Right atrium auricular region (tissue), 2 donors: ENCODE measurements at regions not wholly inside any gene's neighbourhood (a gene's known extent, or its start where the extent isn't known, plus 50 kb on each side); places are given as distances from the start of the nearest gene placed in this dataset.
"Not testable (repeated sequence)": the region's sequence is repeated elsewhere in the genome, so short reads cannot be mapped to it uniquely, and the experiment has no call there.

Experiments used
- DNase-seq: peaks from one replicate; pipeline ENCODE4 v3.0.0-alpha.2; 2019; ENCODE audit warnings: low spot score
- H3K27ac ChIP-seq, 2 donors: fragments of 200-600 bp; sonication (generic); 1 replicate in 1 of 2; 2 replicates in 1 of 2; pipeline ENCODE4 v1.5.1; 2016 to 2019
- H3K27me3 ChIP-seq, 2 donors: fragments of 200-600 bp; sonication (generic); one replicate each; pipeline versions ENCODE4 v1.5.1 to v1.6.0; 2017 to 2019
- H3K36me3 ChIP-seq: fragments of 200-600 bp; sonication (generic); one replicate; pipeline ENCODE4 v1.5.1; 2016
- H3K4me1 ChIP-seq, 2 donors: fragments of 200-600 bp; sonication (generic); one replicate each; pipeline versions ENCODE4 v1.5.1 to v1.6.0; 2017 to 2019
- H3K4me3 ChIP-seq, 2 donors: fragments of 200-600 bp; sonication (generic); 1 replicate in 1 of 2; 2 replicates in 1 of 2; pipeline ENCODE4 v1.5.1; 2017 to 2019; ENCODE audit warnings: mild to moderate bottlenecking in 1 of 2, moderate library complexity in 1 of 2
- H3K9me3 ChIP-seq, 2 donors: fragments of 200-600 bp; sonication (generic); one replicate each; pipeline ENCODE4 v1.5.1; 2019
- TF ChIP-seq, protein P1 (sequence below), 2 donors: fragments of 200-600 bp; sonication (generic); IDR thresholded peaks; one replicate each; pipeline ENCODE4 v1.5.1; 2019; ENCODE audit warnings: antibody characterized with exemption in 2 of 2

DNA sequence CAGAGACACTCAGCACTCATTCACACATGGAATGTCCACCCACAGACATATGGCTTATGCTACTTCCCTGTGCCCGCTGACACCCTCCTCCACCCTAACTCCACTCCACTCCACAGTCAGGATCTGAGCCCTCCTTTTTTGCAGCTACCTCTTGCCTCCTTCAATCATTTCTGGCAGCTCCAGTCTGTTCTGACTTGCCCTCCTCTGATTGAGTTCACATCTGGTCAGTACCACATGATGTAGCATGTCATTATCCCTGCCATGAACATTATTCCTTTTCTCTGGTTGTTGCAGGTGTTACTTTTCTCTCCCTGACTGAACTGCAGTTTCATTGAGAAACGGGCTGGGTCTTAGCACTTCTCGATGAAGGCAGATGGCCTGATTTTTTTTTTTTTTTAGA is 130.1 kb upstream of the EGR2 start:
- no peaks in the 10 kb centered on the region for H3K27me3 ChIP-seq
- TF ChIP-seq, protein P1, sequence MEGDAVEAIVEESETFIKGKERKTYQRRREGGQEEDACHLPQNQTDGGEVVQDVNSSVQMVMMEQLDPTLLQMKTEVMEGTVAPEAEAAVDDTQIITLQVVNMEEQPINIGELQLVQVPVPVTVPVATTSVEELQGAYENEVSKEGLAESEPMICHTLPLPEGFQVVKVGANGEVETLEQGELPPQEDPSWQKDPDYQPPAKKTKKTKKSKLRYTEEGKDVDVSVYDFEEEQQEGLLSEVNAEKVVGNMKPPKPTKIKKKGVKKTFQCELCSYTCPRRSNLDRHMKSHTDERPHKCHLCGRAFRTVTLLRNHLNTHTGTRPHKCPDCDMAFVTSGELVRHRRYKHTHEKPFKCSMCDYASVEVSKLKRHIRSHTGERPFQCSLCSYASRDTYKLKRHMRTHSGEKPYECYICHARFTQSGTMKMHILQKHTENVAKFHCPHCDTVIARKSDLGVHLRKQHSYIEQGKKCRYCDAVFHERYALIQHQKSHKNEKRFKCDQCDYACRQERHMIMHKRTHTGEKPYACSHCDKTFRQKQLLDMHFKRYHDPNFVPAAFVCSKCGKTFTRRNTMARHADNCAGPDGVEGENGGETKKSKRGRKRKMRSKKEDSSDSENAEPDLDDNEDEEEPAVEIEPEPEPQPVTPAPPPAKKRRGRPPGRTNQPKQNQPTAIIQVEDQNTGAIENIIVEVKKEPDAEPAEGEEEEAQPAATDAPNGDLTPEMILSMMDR (IDR thresholded peaks at IDR 0.05): no peak
- H3K36me3 ChIP-seq: no peaks in the 10 kb centered on the region
- H3K4me3 ChIP-seq: no peak overlapping the region
- no peaks in the 10 kb centered on the region for H3K4me1 ChIP-seq
- no peak overlapping the region for H3K27ac ChIP-seq
- no peaks in the 10 kb centered on the region for H3K9me3 ChIP-seq
- DNase-seq: no peak

DNA sequence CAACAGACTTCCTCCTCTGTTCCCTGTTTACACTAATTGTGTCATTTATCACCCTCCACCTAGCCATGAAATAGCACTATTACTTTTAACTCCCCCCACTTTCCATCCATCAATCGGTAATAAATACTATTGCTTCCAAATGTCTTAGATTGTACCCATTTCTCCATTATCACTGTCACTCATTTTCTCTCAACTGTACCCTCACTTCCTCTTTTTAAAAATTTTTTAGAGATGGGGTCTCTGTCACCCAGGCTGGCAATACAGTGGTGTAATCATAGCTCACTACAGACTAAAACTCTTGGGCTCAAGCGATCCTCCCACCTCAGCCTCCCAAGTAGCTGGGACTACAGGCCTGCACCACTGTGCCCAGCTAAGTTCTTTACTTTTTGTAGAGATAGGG is 123.5 kb upstream of the EGR2 start:
- H3K4me1 ChIP-seq: no peaks in the 10 kb centered on the region
- no peak overlapping the region for H3K27ac ChIP-seq
- H3K9me3 ChIP-seq: no peaks in the 10 kb centered on the region
- H3K36me3 ChIP-seq: no peaks in the 10 kb centered on the region
- TF ChIP-seq, protein P1 (IDR thresholded peaks at IDR 0.05): no peak
- H3K4me3 ChIP-seq: no peak overlapping the region
- no peak for DNase-seq
- H3K27me3 ChIP-seq: no peaks in the 10 kb centered on the region

DNA sequence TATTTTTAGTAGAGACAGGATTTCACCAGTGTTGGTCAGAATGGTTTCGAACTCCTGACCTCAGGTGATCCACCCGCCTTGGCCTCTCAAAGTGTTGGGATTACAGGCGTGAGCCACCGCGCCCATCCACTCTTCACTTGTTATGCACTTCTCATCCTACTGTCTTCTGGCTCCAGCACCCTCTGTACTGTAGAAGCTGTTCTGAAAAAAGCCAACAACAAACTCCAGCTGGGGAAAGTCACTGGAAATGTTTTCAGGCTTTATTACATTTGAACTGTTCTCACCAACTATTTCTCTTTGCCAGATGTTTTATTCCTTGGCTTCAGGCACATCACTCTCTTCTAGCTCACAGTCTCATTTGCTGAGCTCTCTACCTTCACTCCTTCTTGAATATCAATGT is 122.5 kb upstream of the EGR2 start:
- Histone ChIP-seq H3K36me3 (no peaks in the 10 kb centered on the region), H3K27me3 (no peaks in the 10 kb centered on the region), H3K4me3 (no peak overlapping the region), H3K9me3 (no peaks in the 10 kb centered on the region), H3K4me1 (no peaks in the 10 kb centered on the region), H3K27ac (no peak overlapping the region)
- TF ChIP-seq, protein P1 (IDR thresholded peaks at IDR 0.05): no peak
- no peak for DNase-seq

DNA sequence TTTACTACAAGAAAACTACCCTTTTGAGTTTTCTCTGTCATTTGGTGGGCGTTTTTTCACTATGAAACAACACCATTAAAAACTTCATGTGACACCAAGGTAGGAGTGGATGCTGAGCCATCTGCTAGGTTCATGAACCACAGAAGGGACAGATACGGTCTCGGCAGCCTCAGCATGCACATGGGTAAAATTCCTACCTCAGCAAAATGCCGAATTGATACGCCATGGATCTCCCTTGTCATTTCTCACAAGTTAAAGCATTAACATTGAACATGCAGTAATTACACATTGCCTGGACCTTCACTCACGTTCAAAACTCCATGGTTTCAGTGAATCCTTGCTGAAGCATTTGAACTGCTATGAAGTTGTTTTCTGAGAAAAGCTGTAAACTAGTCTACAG is 121.5 kb upstream of the EGR2 start:
- no peaks in the 10 kb centered on the region for H3K4me1 ChIP-seq
- H3K27ac ChIP-seq: no peak overlapping the region
- DNase-seq: no peak
- H3K27me3 ChIP-seq: no peaks in the 10 kb centered on the region
- no peaks in the 10 kb centered on the region for H3K9me3 ChIP-seq
- TF ChIP-seq, protein P1 (IDR thresholded peaks at IDR 0.05): no peak
- H3K4me3 ChIP-seq: no peak overlapping the region
- H3K36me3 ChIP-seq: no peaks in the 10 kb centered on the region

DNA sequence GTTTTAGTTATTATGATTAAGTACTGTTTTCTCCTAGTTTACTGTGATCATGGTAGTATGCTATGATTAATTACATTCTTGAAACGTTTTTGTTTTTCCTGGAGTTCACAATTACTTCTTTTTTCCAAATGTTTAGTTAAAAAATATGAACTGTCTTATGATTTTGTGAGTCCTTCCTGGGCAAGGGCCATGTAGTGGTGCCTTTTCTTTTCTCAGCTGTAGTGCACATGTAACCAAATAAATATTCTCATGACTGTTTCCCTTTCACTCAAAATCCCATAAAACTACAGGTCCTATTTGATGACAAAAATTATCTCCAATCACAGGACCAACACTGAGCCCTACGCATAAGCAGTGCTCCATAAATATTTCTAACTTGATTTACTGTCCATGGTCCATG is 118.9 kb upstream of the EGR2 start:
- Histone ChIP-seq H3K9me3 (no peaks in the 10 kb centered on the region), H3K4me1 (no peaks in the 10 kb centered on the region), H3K27me3 (no peaks in the 10 kb centered on the region), H3K36me3 (no peaks in the 10 kb centered on the region), H3K4me3 (no peak overlapping the region), H3K27ac (no peak overlapping the region)
- DNase-seq: no peak
- TF ChIP-seq, protein P1 (IDR thresholded peaks at IDR 0.05): no peak

DNA sequence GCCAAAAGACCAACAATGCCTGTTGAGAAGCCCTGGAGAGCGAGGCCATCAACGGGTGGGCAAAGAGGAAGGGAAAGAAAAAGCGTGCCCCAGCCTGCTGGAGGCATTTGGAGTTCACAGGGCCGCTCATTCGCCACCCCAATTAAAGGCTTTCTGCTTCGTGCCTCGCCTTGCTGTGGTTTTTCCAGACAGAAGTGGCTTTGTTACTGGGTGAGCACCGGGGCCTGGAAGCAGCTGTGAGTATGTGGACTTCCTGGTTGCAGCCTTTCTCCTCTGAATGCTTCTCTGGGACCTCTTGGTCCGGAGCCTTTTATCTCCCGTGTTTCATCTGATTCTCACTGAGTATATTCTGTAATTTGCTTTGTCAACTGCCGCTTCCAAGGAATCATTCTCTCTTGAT is 118.1 kb upstream of the EGR2 start:
- TF ChIP-seq, protein P1 (IDR thresholded peaks at IDR 0.05): no peak
- no peaks in the 10 kb centered on the region for H3K36me3 ChIP-seq
- H3K27me3 ChIP-seq: no peaks in the 10 kb centered on the region
- H3K4me3 ChIP-seq: no peak overlapping the region
- no peak overlapping the region for H3K27ac ChIP-seq
- H3K4me1 ChIP-seq: no peaks in the 10 kb centered on the region
- DNase-seq: no peak
- no peaks in the 10 kb centered on the region for H3K9me3 ChIP-seq

DNA sequence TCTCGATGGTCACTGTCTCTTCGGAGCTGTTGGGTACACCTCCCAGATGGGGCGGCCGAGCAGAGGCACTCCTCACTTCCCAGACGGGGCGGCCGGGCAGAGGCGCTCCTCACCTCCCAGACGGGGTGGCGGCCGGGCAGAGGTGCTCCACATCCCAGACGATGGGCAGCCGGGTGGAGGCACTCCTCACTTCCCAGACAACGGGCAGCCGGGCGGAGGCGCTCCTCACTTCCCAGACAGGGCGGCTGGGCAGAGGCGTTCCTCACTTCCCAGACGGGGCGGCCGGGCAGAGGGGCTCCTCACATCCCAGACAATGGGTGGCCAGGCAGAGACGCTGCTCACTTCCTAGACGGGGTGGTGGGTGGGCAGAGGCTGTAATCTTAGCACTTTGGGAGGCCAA is 112.6 kb upstream of the EGR2 start:
- not testable (repeated sequence) for H3K27me3 ChIP-seq, H3K9me3 ChIP-seq, H3K27ac ChIP-seq, H3K36me3 ChIP-seq, DNase-seq, H3K4me3 ChIP-seq, H3K4me1 ChIP-seq
